DOHH2 (cell line): ENCODE measurements at regions not wholly inside any gene's neighbourhood (a gene's known extent, or its start where the extent isn't known, plus 50 kb on each side); places are given as distances from the start of the nearest gene placed in this dataset.

Source experiments
- CTCF ChIP-seq: fragments of 200-600 bp; sonication (generic); IDR thresholded peaks from one replicate; pipeline ENCODE4 v1.5.1; 2014; ENCODE audit warnings: antibody characterized with exemption, mild to moderate bottlenecking, low read depth, low read length; ENCODE audit not compliant: poor library complexity, severe bottlenecking
- EZH2phosphoT487 ChIP-seq: fragments of 200-600 bp; sonication (generic); IDR thresholded peaks from 2 replicates; pipeline ENCODE4 v1.6.1; 2017; ENCODE audit warnings: borderline replicate concordance, mild to moderate bottlenecking, antibody characterized with exemption, low read length, moderate library complexity, mixed read lengths

- TF ChIP-seq CTCF (no peak), EZH2phosphoT487 (no peak)
Observed at GRCh38 chr13:86825410-86825809, 845.8 kb upstream of the SLITRK5 start.
